IPS-NIHi11 (cell line): ENCODE measurements at regions not wholly inside any gene's neighbourhood (a gene's known extent, or its start where the extent isn't known, plus 50 kb on each side); places are given as distances from the start of the nearest gene placed in this dataset.
A peak's percentile ranks its signal among the peaks of the same experiment; 100 is the strongest.

Experiments
- DNase-seq: peaks from one replicate; pipeline ENCODE4 v3.0.0; 2012; ENCODE audit warnings: mixed read lengths, low spot score

DNA sequence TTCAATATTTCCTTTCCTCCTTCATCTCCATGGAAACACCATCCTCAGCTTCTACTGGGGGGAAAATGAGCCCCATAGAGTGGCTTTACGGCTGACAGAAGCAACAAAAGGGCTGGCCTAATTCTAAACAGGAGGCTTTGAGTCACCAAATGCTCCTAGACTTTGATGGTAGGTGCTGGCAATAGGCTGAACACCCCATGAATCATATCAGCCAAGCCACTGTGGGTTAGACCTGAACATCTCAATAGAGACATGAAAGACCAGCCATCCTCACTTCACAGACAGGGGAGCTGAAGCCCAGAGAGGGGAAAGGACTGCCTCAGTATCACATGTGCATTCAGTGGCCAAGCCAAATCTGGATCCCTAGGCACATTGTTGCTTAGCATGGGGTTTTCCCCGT lies 107.6 kb downstream of the AMER1 start:
- DNase-seq, result no peak

DNA sequence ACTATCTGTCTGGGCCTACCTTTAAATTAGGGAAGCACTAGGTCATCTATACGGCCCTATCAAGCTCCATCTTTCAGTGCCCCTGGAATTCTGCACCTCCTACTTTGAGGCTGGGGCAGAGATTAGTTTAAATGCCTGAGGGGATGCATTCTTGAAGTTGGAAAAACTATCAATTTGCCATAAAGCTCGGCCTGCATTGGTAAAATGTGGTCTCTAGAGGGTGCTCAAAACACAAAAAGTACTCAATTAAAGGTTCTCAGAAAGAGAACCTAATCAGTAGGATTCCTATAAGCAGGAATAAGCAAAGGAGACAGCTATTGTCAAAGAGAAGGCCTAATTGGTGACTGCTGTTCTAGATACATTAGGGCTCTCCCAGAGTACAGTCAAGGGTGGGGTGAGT lies 111.7 kb downstream of the AMER1 start:
- DNase-seq, result peak; percentile 17
